LNCAP (cell line): ENCODE measurements at regions not wholly inside any gene's neighbourhood (a gene's known extent, or its start where the extent isn't known, plus 50 kb on each side); places are given as distances from the start of the nearest gene placed in this dataset.

Source experiments
- CTCF ChIP-seq: fragments of 450-650 bp; IDR thresholded peaks from 2 replicates; pipeline ENCODE4 v1.5.1; 2017; ENCODE audit warnings: mild to moderate bottlenecking

DNA sequence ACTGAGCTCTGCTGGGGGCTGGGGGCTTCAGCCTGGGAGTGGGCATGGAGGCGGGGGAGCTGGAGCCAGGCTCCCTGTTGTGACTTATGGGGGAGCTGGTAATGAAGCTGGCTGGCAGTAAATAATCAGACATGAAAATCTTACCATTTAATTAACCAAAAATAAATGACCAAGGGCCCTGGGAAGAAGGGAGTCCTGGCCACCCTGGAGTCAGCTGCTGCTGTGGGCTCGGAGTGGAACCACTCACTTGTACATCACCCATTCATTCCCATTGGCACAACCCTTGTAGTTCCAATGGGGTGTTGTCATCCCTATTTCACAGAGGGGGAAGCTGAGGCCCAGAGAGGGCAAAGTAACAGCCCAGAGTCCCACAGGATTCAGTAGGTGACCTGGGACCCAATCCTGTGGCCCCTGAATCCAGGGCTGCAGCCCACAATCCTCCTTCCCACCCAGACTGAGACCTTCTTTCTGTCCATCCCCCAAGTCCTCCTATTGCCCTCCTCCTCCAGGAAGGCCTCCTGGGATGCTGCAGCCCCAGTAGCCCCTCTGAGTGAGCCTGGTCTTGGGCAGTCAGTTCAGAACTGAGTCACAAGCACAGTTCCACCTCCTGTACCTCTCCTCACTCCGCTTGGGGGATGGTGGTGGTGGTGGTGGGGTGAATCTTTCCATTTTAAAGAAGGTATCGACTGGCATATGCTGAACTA, 259.4 kb upstream of the MVB12B start:
- no peak for TF ChIP-seq CTCF

DNA sequence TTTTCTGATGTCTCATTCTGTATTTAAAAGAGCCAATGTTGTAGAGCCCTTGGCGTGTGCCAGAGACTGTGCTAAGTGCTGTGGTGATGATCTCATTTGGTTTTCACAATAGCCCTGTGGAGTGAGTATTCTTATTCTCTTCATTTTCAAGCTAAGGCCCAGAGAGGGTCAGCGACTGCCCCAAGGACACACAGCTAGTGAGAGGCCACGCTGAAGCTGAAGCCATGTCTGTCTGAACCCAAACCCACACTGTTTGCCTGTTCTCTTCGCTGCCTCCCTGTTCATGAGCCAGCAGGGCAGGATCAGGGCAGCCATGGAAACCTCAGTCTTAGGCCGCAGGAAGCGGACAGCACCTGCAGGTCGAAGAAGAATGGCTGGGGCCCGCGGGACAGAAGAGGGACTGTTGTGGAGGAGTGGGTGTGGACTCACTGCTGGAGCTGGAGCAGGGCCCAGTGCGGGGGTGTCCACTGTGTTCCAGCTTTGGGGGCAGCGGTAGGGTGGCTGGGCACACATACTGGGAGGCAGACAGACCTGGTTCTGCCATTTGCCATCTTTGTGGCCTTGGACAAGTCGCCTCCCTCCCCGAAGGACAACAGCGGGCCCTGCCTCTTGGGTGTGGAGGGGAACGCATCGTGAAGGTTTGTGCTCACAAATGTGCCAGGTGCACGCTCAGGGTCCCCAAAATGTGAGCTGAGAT, 257.9 kb upstream of the MVB12B start:
- TF ChIP-seq CTCF, result no peak

DNA sequence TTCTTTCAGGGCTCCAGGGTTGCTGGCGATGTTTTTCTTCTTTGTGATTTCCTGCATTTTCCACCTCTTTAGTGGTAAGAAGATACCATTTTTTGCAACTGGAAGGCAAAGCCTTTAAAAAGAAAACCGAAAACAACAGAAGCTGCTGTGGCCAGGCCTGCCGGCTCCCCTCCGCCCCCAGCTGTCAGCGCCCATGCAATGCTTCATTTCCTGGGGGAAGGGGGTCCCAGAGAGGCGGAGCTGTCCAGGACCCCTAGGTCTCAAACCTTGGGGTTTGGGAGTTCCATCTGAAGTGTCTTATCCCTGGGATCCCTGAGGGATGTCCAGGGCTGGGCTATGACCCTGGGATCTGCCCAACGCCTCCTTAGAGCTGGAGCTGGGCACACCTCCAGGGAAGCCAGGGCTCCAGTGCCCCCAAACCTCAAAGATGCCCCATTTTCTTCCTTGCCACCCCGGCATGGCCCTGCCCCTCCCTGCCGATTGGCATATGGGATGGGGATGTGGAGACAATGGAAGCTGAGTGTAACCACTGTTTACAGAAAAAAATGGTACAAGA, 257.2 kb upstream of the MVB12B start:
- no peak for TF ChIP-seq CTCF

GRCh38 chr9:126070058-126070655, 256.5 kb upstream of the MVB12B start:
- no peak for TF ChIP-seq CTCF

DNA sequence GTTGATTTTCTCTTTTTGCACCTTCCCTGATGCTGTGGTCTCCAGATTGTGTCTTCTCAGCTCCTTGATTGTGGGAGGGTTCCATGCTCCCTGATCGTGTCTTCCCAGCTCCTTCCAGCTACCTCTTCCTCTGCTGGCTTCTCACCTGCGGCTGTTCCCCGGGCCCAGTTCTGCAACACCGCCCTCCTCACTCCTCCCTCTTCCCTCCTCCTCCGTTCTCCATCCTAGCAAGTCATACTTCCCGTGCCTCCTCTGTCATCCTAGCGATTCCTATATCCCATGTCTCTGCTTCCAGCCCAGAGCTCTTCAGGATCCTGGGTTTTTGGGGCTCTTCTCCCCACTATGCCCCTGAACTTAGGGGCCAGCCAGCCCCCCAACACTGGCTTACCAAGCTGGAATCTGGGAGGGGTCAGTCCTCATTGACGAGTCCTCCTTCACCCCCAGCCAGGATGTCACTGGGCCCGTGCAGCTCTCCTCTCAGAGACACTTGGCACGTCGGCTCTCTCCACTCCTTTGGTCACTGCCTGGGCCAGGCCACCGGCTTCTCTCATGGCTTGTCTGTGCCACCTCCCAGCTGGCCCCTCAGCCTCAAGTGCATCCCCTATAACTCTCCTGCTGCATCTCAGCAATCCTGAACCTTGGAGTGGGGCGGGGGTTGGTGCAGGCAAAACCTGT, 255.4 kb upstream of the MVB12B start:
- TF ChIP-seq CTCF, result no peak

DNA sequence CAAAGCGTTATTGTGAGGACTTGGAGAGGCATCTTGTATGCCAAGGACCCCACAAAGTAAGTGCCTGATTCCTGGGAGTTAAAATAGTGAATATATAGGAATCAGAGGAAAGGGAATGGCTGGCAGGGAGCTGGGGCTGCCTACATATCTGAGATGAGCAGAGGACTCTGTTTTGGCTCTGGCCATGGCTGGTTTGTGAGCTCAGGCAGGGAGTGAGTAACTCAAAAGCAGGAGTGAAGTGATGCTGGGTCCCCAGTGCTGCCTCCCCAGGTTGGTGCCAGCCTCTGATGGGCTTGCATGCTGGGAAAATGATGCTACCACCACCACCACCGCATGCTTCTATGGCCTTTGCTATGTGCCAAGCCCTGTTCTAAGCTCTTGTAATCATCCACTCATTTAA, 246.0 kb upstream of the MVB12B start:
- TF ChIP-seq CTCF, result no peak

GRCh38 chr9:126081746-126082145, 244.9 kb upstream of the MVB12B start:
- no peak for TF ChIP-seq CTCF
